OCI-LY7 (cell line): ENCODE measurements at regions not wholly inside any gene's neighbourhood (a gene's known extent, or its start where the extent isn't known, plus 50 kb on each side); places are given as distances from the start of the nearest gene placed in this dataset.
"Not testable (repeated sequence)": the region's sequence is repeated elsewhere in the genome, so short reads cannot be mapped to it uniquely, and the experiment has no call there.

Source experiments
- BruUV-seq: library from RNA; stranded (reverse); fragments of 400-500 nt; replicated peaks from 2 replicates; lab custom pipeline; 2021; lab: Mats Ljungman, UMichigan
- CTCF ChIA-PET: fragments of 300-600 bp; sonication (Branson Sonifier 250); formaldehyde crosslinking; loops from one replicate; lab custom pipeline; 2022; ENCODE audit warnings: antibody characterized with exemption; ENCODE audit not compliant: unreplicated experiment; lab: Charles Lee
- POLR2A ChIA-PET: fragments of 300-600 bp; sonication (Branson Sonifier 250); formaldehyde crosslinking; loops from one replicate; lab custom pipeline; 2022; ENCODE audit warnings: antibody characterized with exemption; lab: Charles Lee
- DNase-seq: peaks from one replicate; pipeline ENCODE4 v3.0.0-alpha.2; 2015; ENCODE audit warnings: low spot score
- H2AFZ ChIP-seq: fragments of 200-600 bp; sonication (generic), shearing (Covaris generic); 2 replicates; pipeline ENCODE4 v1.6.1; 2014; ENCODE audit warnings: mild to moderate bottlenecking, antibody characterized with exemption, low read length, moderate library complexity
- H3K27ac ChIP-seq: fragments of 200-600 bp; sonication (generic); 2 replicates; pipeline ENCODE4 v1.5.1; 2014; ENCODE audit warnings: mixed run types, low read depth, mild to moderate bottlenecking, moderate library complexity, low read length, inconsistent platforms; ENCODE audit not compliant: poor library complexity, severe bottlenecking
- H3K36me3 ChIP-seq: fragments of 200-600 bp; sonication (generic); 2 replicates; pipeline ENCODE4 v1.6.1; 2014; ENCODE audit warnings: mild to moderate bottlenecking, antibody characterized with exemption, low read length, moderate library complexity, mixed read lengths; ENCODE audit not compliant: insufficient read depth
- H3K4me1 ChIP-seq: fragments of 200-600 bp; sonication (generic); 2 replicates; pipeline ENCODE4 v1.5.1; 2014; ENCODE audit warnings: mild to moderate bottlenecking, low read length; ENCODE audit not compliant: insufficient read depth, poor library complexity, severe bottlenecking
- H3K4me2 ChIP-seq: fragments of 200-600 bp; sonication (generic); 2 replicates; pipeline ENCODE4 v1.6.1; 2014; ENCODE audit warnings: mild to moderate bottlenecking, low read length
- H3K4me3 ChIP-seq: fragments of 200-600 bp; sonication (generic); 2 replicates; pipeline ENCODE4 v1.5.1; 2014; ENCODE audit warnings: mild to moderate bottlenecking, low read depth, low read length; ENCODE audit not compliant: poor library complexity, severe bottlenecking
- H3K79me2 ChIP-seq: fragments of 200-600 bp; sonication (generic); 2 replicates; pipeline ENCODE4 v1.6.1; 2016; ENCODE audit warnings: low read depth, mild to moderate bottlenecking, low read length, moderate library complexity, mixed read lengths; ENCODE audit not compliant: insufficient read depth
- H3K9me2 ChIP-seq: fragments of 200-600 bp; sonication (generic); 2 replicates; pipeline ENCODE4 v1.6.1; 2016; ENCODE audit warnings: mild to moderate bottlenecking, low read length, mixed read lengths; ENCODE audit not compliant: insufficient read depth
- H3K9me3 ChIP-seq: fragments of 200-600 bp; sonication (generic); 2 replicates; pipeline ENCODE4 v1.6.1; 2014; ENCODE audit warnings: mild to moderate bottlenecking, mixed run types, low read length, mixed read lengths
- H4K20me1 ChIP-seq: fragments of 200-600 bp; sonication (generic); 2 replicates; pipeline ENCODE4 v1.6.1; 2014; ENCODE audit warnings: mild to moderate bottlenecking, antibody characterized with exemption, low read length, moderate library complexity, mixed read lengths; ENCODE audit not compliant: insufficient read depth
- EZH2phosphoT487 ChIP-seq: fragments of 200-600 bp; sonication (generic); IDR thresholded peaks from 2 replicates; pipeline ENCODE4 v1.6.1; 2018; ENCODE audit warnings: low read depth, borderline replicate concordance, mild to moderate bottlenecking, mixed run types, antibody characterized with exemption, low read length, moderate library complexity, mixed read lengths
- intact Hi-C: fragments of 100-400 bp; cut with micrococcal nuclease; formaldehyde crosslinking; loops from one replicate; pipeline ENCODE4 v1.10.0; 2022; ENCODE audit not compliant: unreplicated experiment
- TF ChIP-seq, protein P1 (sequence below): fragments of 200-600 bp; sonication (generic); conservative IDR thresholded peaks from 2 replicates; pipeline ENCODE4 v1.5.1; 2014; ENCODE audit warnings: mild to moderate bottlenecking, antibody characterized with exemption, low read length, moderate library complexity, mixed read lengths

DNA sequence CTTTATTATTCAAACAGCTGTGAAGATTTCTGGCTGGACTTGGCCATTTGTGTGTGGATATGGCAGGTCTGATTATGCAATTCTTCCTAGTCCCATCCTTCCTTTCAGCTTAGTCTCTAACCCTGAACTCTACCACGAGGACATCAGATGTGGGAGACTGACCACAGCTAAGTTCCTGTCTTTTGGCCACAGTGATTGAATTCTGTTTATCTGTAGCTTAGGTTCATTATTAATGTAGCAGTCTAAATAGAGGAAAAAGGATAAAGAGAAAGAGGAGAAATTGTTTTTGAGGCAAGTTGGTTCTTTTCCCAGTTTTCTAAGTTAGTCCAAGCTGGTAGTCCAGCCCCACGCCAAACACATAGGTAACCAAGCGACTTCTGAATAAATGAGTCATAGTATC is 598.9 kb downstream of the RFPL4B start:
- ChIA-PET POLR2A (interaction anchor here (0.7 to 1.5 kb wide), 2 partner anchors 12 to 25 kb away, joined by 3 to 5 read pairs; no protein-coding TSS in a partner anchor), CTCF (no interaction called here)
- BruUV-seq = no TSS peak

DNA sequence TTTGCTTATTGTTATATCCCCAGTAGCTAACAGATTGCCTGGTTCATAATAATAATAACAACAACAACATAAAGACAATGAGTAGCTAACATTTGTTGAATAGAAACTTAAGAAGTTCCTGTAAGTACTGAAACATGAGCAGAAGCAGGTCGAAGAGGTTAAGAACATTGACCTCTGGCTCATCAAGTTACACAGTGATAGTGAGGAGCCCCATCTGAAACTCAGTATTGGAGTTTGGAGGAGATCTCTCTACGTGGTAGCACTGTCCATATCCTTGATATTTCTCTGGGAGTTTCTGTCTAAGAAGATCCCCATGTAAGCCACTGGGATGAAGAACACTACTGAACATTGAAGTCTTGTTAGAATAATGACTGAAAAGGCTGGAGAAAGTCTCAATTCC is 600.4 kb downstream of the RFPL4B start:
- no peak for DNase-seq
- no peak for TF ChIP-seq EZH2phosphoT487
- TF ChIP-seq, protein P1, sequence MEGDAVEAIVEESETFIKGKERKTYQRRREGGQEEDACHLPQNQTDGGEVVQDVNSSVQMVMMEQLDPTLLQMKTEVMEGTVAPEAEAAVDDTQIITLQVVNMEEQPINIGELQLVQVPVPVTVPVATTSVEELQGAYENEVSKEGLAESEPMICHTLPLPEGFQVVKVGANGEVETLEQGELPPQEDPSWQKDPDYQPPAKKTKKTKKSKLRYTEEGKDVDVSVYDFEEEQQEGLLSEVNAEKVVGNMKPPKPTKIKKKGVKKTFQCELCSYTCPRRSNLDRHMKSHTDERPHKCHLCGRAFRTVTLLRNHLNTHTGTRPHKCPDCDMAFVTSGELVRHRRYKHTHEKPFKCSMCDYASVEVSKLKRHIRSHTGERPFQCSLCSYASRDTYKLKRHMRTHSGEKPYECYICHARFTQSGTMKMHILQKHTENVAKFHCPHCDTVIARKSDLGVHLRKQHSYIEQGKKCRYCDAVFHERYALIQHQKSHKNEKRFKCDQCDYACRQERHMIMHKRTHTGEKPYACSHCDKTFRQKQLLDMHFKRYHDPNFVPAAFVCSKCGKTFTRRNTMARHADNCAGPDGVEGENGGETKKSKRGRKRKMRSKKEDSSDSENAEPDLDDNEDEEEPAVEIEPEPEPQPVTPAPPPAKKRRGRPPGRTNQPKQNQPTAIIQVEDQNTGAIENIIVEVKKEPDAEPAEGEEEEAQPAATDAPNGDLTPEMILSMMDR = no peak
- H3K79me2 ChIP-seq = no peaks in the 10 kb centered on the region
- no peak overlapping the region for H2AFZ ChIP-seq
- H3K27ac ChIP-seq = no peak overlapping the region
- no peak overlapping the region for H3K4me2 ChIP-seq
- POLR2A ChIA-PET = interaction anchor here (1.2 kb wide), 1 partner anchor 15 kb away, joined by 3 read pairs; no protein-coding TSS in a partner anchor
- H3K9me2 ChIP-seq = no peaks in the 10 kb centered on the region
- intact Hi-C loops = no loop called here
- no peaks in the 10 kb centered on the region for H3K4me1 ChIP-seq
- CTCF ChIA-PET = no interaction called here
- no TSS peak for BruUV-seq
- H4K20me1 ChIP-seq = no peaks in the 10 kb centered on the region
- H3K36me3 ChIP-seq = no peaks in the 10 kb centered on the region
- no peaks in the 10 kb centered on the region for H3K9me3 ChIP-seq
- H3K4me3 ChIP-seq = no peak overlapping the region

More for the DNA sequence above, 598.9 kb downstream of the RFPL4B start:
- Histone ChIP-seq H3K9me3 (no peaks in the 10 kb centered on the region), H2AFZ (no peak overlapping the region), H3K36me3 (no peaks in the 10 kb centered on the region), H3K4me2 (no peak overlapping the region), H3K27ac (no peak overlapping the region), H3K4me3 (no peak overlapping the region), H3K4me1 (no peaks in the 10 kb centered on the region), H3K79me2 (no peaks in the 10 kb centered on the region), H3K9me2 (no peaks in the 10 kb centered on the region), H4K20me1 (no peaks in the 10 kb centered on the region)
- intact Hi-C loops = no loop called here
- TF ChIP-seq, protein P1 = no peak
- TF ChIP-seq EZH2phosphoT487 = no peak
- no peak for DNase-seq

GRCh38 chr6:112951829-112952228 is 604.7 kb downstream of the RFPL4B start:
- BruUV-seq = no TSS peak
- H3K4me1 ChIP-seq = no peaks in the 10 kb centered on the region
- no peaks in the 10 kb centered on the region for H3K79me2 ChIP-seq
- no peak overlapping the region for H3K4me3 ChIP-seq
- H4K20me1 ChIP-seq = no peaks in the 10 kb centered on the region
- H3K36me3 ChIP-seq = no peaks in the 10 kb centered on the region
- ChIA-PET CTCF (no interaction called here), POLR2A (no interaction called here)
- H3K9me2 ChIP-seq = no peaks in the 10 kb centered on the region
- no peak overlapping the region for H2AFZ ChIP-seq
- no peak for DNase-seq
- H3K27ac ChIP-seq = no peak overlapping the region
- no peaks in the 10 kb centered on the region for H3K9me3 ChIP-seq
- H3K4me2 ChIP-seq = no peak overlapping the region
- TF ChIP-seq EZH2phosphoT487 = no peak
- intact Hi-C loops = no loop called here

DNA sequence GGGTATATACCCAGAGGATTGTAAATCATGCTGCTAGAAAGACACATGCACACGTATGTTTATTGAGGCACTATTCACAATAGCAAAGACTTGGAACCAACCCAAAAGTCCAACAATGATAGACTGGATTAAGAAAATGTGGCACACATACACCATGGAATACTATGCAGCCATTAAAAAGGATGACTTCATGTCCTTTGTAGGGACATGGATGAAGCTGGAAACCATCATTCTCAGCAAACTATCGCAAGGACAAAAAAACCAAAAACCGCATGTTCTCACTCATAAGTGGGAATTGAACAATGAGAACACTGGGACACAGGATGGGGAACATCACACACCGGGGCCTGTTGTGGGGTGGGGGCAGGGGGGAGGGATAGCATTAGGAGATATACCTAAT is 608.6 kb downstream of the RFPL4B start:
- H3K9me2 ChIP-seq, H3K4me2 ChIP-seq, H2AFZ ChIP-seq, H3K4me3 ChIP-seq, BruUV-seq, H4K20me1 ChIP-seq, POLR2A ChIA-PET, H3K4me1 ChIP-seq, H3K79me2 ChIP-seq, DNase-seq, CTCF ChIA-PET, H3K36me3 ChIP-seq, H3K27ac ChIP-seq, intact Hi-C loops, H3K9me3 ChIP-seq: not testable (repeated sequence)
